CD4-positive, alpha-beta T cell (primary cell): ENCODE measurements at regions not wholly inside any gene's neighbourhood (a gene's known extent, or its start where the extent isn't known, plus 50 kb on each side); places are given as distances from the start of the nearest gene placed in this dataset.

Experiments used
- ATAC-seq: fragments of 200-7000 bp; cut with Tn5 transposase; one replicate; pipeline ENCODE4 v1.10.0; 2022; ENCODE audit warnings: mild to moderate bottlenecking; ENCODE audit not compliant: poor library complexity
- CTCF ChIA-PET: fragments of 350-600 bp; sonication (Branson Sonifier 250); formaldehyde crosslinking; loops from one replicate; lab custom pipeline; 2021; ENCODE audit warnings: antibody characterized with exemption, inconsistent platforms; lab: Charles Lee
- POLR2A ChIA-PET: fragments of 350-600 bp; sonication (Branson Sonifier 250); formaldehyde crosslinking; loops from one replicate; lab custom pipeline; 2021; ENCODE audit warnings: antibody characterized with exemption, inconsistent platforms; lab: Charles Lee
- DNase-seq, 14 experiments: peaks; one replicate each; pipeline ENCODE4 v3.0.0-alpha.2; 2013 to 2020; ENCODE audit warnings: mixed read lengths in 2 of 14
- H3K27ac ChIP-seq, 2 donors: one replicate each; pipeline versions ENCODE4 v1.5.1 to v1.7.0; 2013; ENCODE audit warnings: low read length in 2 of 2, low read depth in 1 of 2, mild to moderate bottlenecking in 1 of 2
- H3K27me3 ChIP-seq, 2 experiments: 1 replicate in 1 of 2; 2 replicates in 1 of 2; pipeline versions ENCODE4 v1.6.1 to v1.7.0; 2013; ENCODE audit warnings: low read length in 2 of 2, control low read depth in 1 of 2, mild to moderate bottlenecking in 1 of 2, moderate library complexity in 1 of 2; ENCODE audit not compliant: insufficient read depth in 2 of 2, control insufficient read depth in 1 of 2
- H3K36me3 ChIP-seq: one replicate; pipeline ENCODE4 v1.6.1; 2013; ENCODE audit warnings: low read length, control low read depth; ENCODE audit not compliant: insufficient read depth
- H3K4me1 ChIP-seq: one replicate; pipeline ENCODE4 v1.6.1; 2013; ENCODE audit warnings: low read length, control low read depth; ENCODE audit not compliant: insufficient read depth
- H3K4me3 ChIP-seq: one replicate; pipeline ENCODE4 v1.5.1; 2013; ENCODE audit warnings: mild to moderate bottlenecking, low read length, moderate library complexity
- H3K9me3 ChIP-seq, 2 experiments: 1 replicate in 1 of 2; 2 replicates in 1 of 2; pipeline versions ENCODE4 v1.6.1 to v1.7.0; 2013; ENCODE audit warnings: low read length in 2 of 2, mild to moderate bottlenecking in 2 of 2, control low read depth in 1 of 2, moderate library complexity in 1 of 2; ENCODE audit not compliant: control insufficient read depth in 1 of 2, insufficient read depth in 1 of 2
- H3K27ac Mint-ChIP-seq: one replicate; pipeline ENCODE4 v1.8.0; 2020; ENCODE audit warnings: mixed read lengths
- H3K27me3 Mint-ChIP-seq: one replicate; pipeline ENCODE4 v1.8.0; 2021; ENCODE audit warnings: mixed read lengths
- H3K36me3 Mint-ChIP-seq: one replicate; pipeline ENCODE4 v1.8.0; 2021; ENCODE audit warnings: low read depth, mixed read lengths
- H3K4me1 Mint-ChIP-seq: one replicate; pipeline ENCODE4 v1.8.0; 2021; ENCODE audit warnings: low read depth, mixed read lengths
- H3K4me3 Mint-ChIP-seq: one replicate; pipeline ENCODE4 v1.8.0; 2020; ENCODE audit warnings: mild to moderate bottlenecking, mixed read lengths
- H3K9me3 Mint-ChIP-seq: one replicate; pipeline ENCODE4 v1.8.0; 2020; ENCODE audit warnings: mixed read lengths
- CTCF ChIP-seq: fragments of 200-600 bp; IDR thresholded peaks from one replicate; pipeline ENCODE4 v1.8.0; 2022; ENCODE audit warnings: antibody characterized with exemption, mild to moderate bottlenecking
- intact Hi-C, 2 experiments: fragments of 100-400 bp; cut with DNase I in 1 of 2; cut with micrococcal nuclease in 1 of 2; formaldehyde crosslinking; loops; one replicate each; pipeline versions ENCODE4 v1.15.1 to v1.9.0; 2023 to 2025; cut with DNase I, micrococcal nuclease

- H3K4me3 ChIP-seq: no peak overlapping the region
- intact Hi-C loops: no loop called here
- H3K27me3 Mint-ChIP-seq: no peaks in the 10 kb centered on the region
- CTCF ChIA-PET: no interaction called here
- no peaks in the 10 kb centered on the region for H3K36me3 ChIP-seq
- H3K9me3 Mint-ChIP-seq: no peaks in the 10 kb centered on the region
- no peak for ATAC-seq
- H3K4me3 Mint-ChIP-seq: no peak overlapping the region
- no peaks in the 10 kb centered on the region for H3K4me1 Mint-ChIP-seq
- no peaks in the 10 kb centered on the region for H3K27me3 ChIP-seq
- no peak overlapping the region for H3K27ac Mint-ChIP-seq
- POLR2A ChIA-PET: no interaction called here
- no peak for TF ChIP-seq CTCF
- H3K36me3 Mint-ChIP-seq: no peaks in the 10 kb centered on the region
- no peak for DNase-seq
- no peaks in the 10 kb centered on the region for H3K9me3 ChIP-seq
- H3K4me1 ChIP-seq: no peaks in the 10 kb centered on the region
- H3K27ac ChIP-seq: no peak overlapping the region
Measured at GRCh38 chr13:110010404-110011138, 224.2 kb upstream of the IRS2 start.

GRCh38 chr13:110008816-110009215, 222.4 kb upstream of the IRS2 start:
- intact Hi-C loops: no loop called here
- H3K4me3 ChIP-seq: no peak overlapping the region
- no peak overlapping the region for H3K27ac ChIP-seq
- Mint-ChIP-seq H3K9me3 (no peaks in the 10 kb centered on the region), H3K27ac (no peak overlapping the region), H3K4me1 (no peaks in the 10 kb centered on the region), H3K36me3 (no peaks in the 10 kb centered on the region), H3K27me3 (peaks cover 5% of the 10 kb centered on the region), H3K4me3 (no peak overlapping the region)
- no peak for TF ChIP-seq CTCF
- H3K27me3 ChIP-seq: no peaks in the 10 kb centered on the region
- no peak for ATAC-seq
- H3K4me1 ChIP-seq: no peaks in the 10 kb centered on the region
- ChIA-PET CTCF (no interaction called here), POLR2A (no interaction called here)
- DNase-seq: no peak
- H3K9me3 ChIP-seq: no peaks in the 10 kb centered on the region
- no peaks in the 10 kb centered on the region for H3K36me3 ChIP-seq

DNA sequence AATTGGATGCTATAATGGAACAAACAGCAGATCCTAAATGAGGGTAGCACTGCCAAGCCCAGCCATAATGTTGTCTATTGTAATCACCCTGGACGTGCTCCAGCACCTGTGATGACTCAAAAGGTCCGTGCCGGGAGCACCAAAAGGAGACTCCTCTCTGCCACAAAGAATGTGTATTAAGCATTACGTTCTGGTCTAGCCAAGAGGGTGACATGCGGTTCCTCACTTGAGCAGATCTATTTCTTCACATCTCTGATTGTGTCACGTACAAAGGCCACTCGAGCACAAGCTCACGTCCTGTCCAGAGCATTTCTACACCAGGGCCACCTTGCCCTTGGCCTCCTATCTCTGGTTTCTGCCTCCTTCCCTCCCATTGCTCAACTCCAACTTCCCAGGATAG, 219.9 kb upstream of the IRS2 start:
- no peaks in the 10 kb centered on the region for H3K9me3 ChIP-seq
- no peak for ATAC-seq
- H3K36me3 Mint-ChIP-seq: no peaks in the 10 kb centered on the region
- H3K4me1 Mint-ChIP-seq: no peaks in the 10 kb centered on the region
- H3K27ac ChIP-seq: no peak overlapping the region
- DNase-seq: no peak
- no peaks in the 10 kb centered on the region for H3K36me3 ChIP-seq
- H3K4me3 Mint-ChIP-seq: no peak overlapping the region
- H3K27me3 ChIP-seq: no peaks in the 10 kb centered on the region
- TF ChIP-seq CTCF: no peak
- H3K4me3 ChIP-seq: no peak overlapping the region
- intact Hi-C loops: no loop called here
- ChIA-PET CTCF (no interaction called here), POLR2A (no interaction called here)
- peaks cover 9% of the 10 kb centered on the region for H3K27me3 Mint-ChIP-seq
- H3K4me1 ChIP-seq: no peaks in the 10 kb centered on the region
- H3K9me3 Mint-ChIP-seq: no peaks in the 10 kb centered on the region
- H3K27ac Mint-ChIP-seq: no peak overlapping the region
